RWPE2 (cell line): ENCODE measurements at regions not wholly inside any gene's neighbourhood (a gene's known extent, or its start where the extent isn't known, plus 50 kb on each side); places are given as distances from the start of the nearest gene placed in this dataset.
A peak's percentile ranks its signal among the peaks of the same experiment; 100 is the strongest.

ENCODE experiments used
- ATAC-seq: fragments of 200-7000 bp; cut with Tn5 transposase; 3 replicates; pipeline ENCODE4 v1.9.1; 2021; ENCODE audit warnings: low read depth
- DNase-seq: peaks from one replicate; pipeline ENCODE4 v3.0.0-alpha.2; 2020; ENCODE audit warnings: low spot score
- H3K27ac ChIP-seq: fragments of 450-650 bp; 2 replicates; pipeline ENCODE4 v1.5.1; 2017; ENCODE audit warnings: mild to moderate bottlenecking; ENCODE audit not compliant: poor library complexity, severe bottlenecking
- H3K27me3 ChIP-seq: fragments of 250-450 bp; sonication (Bioruptor Pico); 2 replicates; pipeline ENCODE4 v1.5.1; 2021; ENCODE audit warnings: mild to moderate bottlenecking, moderate library complexity; ENCODE audit not compliant: insufficient read depth, poor library complexity, severe bottlenecking
- H3K36me3 ChIP-seq: fragments of 250-450 bp; sonication (Bioruptor Pico); 2 replicates; pipeline ENCODE4 v1.5.1; 2020; ENCODE audit warnings: low read depth, mild to moderate bottlenecking, moderate library complexity
- H3K4me1 ChIP-seq: fragments of 250-450 bp; sonication (Bioruptor Pico); 2 replicates; pipeline ENCODE4 v1.5.1; 2021; ENCODE audit warnings: mild to moderate bottlenecking, moderate library complexity; ENCODE audit not compliant: insufficient read depth, poor library complexity, severe bottlenecking
- H3K4me3 ChIP-seq: fragments of 250-450 bp; sonication (Bioruptor Pico); 2 replicates; pipeline ENCODE4 v1.5.1; 2021; ENCODE audit warnings: mild to moderate bottlenecking, moderate library complexity; ENCODE audit not compliant: severe bottlenecking
- H3K9me3 ChIP-seq: fragments of 250-450 bp; sonication (Bioruptor Pico); 2 replicates; pipeline ENCODE4 v1.5.1; 2021; ENCODE audit warnings: mild to moderate bottlenecking, moderate library complexity; ENCODE audit not compliant: severe bottlenecking
- TF ChIP-seq, protein P1 (sequence below): fragments of 450-650 bp; IDR thresholded peaks from one replicate; pipeline ENCODE4 v1.5.1; 2017; ENCODE audit warnings: mild to moderate bottlenecking, moderate library complexity; ENCODE audit not compliant: poor library complexity, severe bottlenecking

- Histone ChIP-seq H3K36me3 (no peaks in the 10 kb centered on the region), H3K9me3 (no peaks in the 10 kb centered on the region), H3K4me3 (no peak overlapping the region), H3K27ac (no peak overlapping the region), H3K4me1 (no peaks in the 10 kb centered on the region), H3K27me3 (no peaks in the 10 kb centered on the region)
- TF ChIP-seq, protein P1, sequence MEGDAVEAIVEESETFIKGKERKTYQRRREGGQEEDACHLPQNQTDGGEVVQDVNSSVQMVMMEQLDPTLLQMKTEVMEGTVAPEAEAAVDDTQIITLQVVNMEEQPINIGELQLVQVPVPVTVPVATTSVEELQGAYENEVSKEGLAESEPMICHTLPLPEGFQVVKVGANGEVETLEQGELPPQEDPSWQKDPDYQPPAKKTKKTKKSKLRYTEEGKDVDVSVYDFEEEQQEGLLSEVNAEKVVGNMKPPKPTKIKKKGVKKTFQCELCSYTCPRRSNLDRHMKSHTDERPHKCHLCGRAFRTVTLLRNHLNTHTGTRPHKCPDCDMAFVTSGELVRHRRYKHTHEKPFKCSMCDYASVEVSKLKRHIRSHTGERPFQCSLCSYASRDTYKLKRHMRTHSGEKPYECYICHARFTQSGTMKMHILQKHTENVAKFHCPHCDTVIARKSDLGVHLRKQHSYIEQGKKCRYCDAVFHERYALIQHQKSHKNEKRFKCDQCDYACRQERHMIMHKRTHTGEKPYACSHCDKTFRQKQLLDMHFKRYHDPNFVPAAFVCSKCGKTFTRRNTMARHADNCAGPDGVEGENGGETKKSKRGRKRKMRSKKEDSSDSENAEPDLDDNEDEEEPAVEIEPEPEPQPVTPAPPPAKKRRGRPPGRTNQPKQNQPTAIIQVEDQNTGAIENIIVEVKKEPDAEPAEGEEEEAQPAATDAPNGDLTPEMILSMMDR: no peak
- ATAC-seq: no peak
- no peak for DNase-seq
These were observed 75.0 kb upstream of the PAQR3 start for GRCh38 chr4:79014230-79014629.

DNA sequence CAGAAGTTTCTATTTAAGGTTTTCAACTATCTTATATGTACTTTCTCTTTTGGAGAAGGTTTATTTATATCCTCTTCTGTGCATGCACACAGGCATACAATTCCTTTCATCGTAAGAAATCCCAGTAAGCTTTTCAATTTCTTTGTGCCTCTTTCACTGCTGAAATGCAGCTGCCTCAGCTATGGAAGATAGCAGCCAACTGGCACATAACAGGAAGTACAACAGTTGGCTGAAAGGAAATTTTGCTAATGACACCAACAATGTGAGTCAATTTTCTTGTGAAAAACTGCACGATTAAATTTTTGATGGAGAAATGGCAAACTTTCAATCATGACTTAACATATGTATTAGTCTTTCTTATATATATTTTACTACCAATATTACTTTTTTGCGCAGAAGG, 74.5 kb upstream of the PAQR3 start:
- Histone ChIP-seq H3K27me3 (no peaks in the 10 kb centered on the region), H3K36me3 (no peaks in the 10 kb centered on the region), H3K27ac (no peak overlapping the region), H3K4me3 (no peak overlapping the region), H3K4me1 (no peaks in the 10 kb centered on the region), H3K9me3 (no peaks in the 10 kb centered on the region)
- no peak for DNase-seq
- TF ChIP-seq, protein P1: no peak
- no peak for ATAC-seq

- TF ChIP-seq, protein P1: no peak
- H3K4me1 ChIP-seq: no peaks in the 10 kb centered on the region
- H3K27me3 ChIP-seq: no peaks in the 10 kb centered on the region
- no peaks in the 10 kb centered on the region for H3K36me3 ChIP-seq
- no peak overlapping the region for H3K27ac ChIP-seq
- DNase-seq (no peak), ATAC-seq (0 out of 3 replicates have a peak, but pooled peaks have one; percentile 17)
- H3K9me3 ChIP-seq: no peaks in the 10 kb centered on the region
- no peak overlapping the region for H3K4me3 ChIP-seq
These were observed 51.9 kb upstream of the PAQR3 start for GRCh38 chr4:78990938-78991810.

DNA sequence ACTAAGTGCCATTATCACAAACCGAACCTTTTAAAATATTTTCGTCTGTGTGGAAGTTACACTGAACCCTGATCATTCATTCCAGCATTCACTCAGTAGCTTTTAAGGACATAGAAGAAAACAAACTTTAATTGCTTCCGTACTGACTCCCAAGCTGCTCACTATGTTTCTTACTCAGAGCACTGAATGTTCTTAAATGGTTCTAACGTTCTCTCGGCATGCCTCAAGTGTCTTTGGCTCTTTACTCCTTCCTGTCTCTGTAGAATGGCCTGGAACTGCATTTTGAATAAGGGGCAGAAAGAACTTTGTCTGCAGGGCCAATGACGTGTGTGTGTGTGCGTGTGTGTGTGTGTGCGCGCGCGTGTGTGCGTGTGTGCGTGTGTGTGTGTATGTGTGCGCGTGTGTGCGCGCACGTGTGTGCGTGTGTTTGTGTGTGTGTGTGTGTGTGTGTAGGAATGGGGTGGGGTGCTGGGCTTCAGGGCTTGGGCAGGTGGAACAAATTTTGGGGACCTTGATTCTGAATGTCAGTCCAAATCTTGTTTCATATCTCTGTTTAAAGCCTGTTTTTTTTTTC, 50.5 kb upstream of the PAQR3 start:
- TF ChIP-seq, protein P1: no peak
- Histone ChIP-seq H3K9me3 (no peaks in the 10 kb centered on the region), H3K36me3 (no peaks in the 10 kb centered on the region), H3K27ac (no peak overlapping the region), H3K4me3 (no peak overlapping the region), H3K27me3 (no peaks in the 10 kb centered on the region), H3K4me1 (no peaks in the 10 kb centered on the region)
- no peak for ATAC-seq
- DNase-seq: no peak
